Liver (tissue), 8 donors: ENCODE measurements at regions not wholly inside any gene's neighbourhood (a gene's known extent, or its start where the extent isn't known, plus 50 kb on each side); places are given as distances from the start of the nearest gene placed in this dataset.

Experiments
- DNase-seq: peaks from one replicate; pipeline ENCODE4 v3.0.0-alpha.2; 2017; ENCODE audit warnings: low spot score
- H3K27ac ChIP-seq, 2 donors: one replicate each; pipeline ENCODE4 v1.7.0; 2013; ENCODE audit warnings: inconsistent platforms in 2 of 2, low read length in 2 of 2, control low read depth in 1 of 2, low read depth in 1 of 2, mild to moderate bottlenecking in 1 of 2
- H3K27me3 ChIP-seq, 4 donors: one replicate each; pipeline versions ENCODE4 v1.6.1 to v1.7.0; 2013; ENCODE audit warnings: low read length in 3 of 4, inconsistent platforms in 1 of 4, mild to moderate bottlenecking in 1 of 4, moderate library complexity in 1 of 4; ENCODE audit not compliant: control insufficient read depth in 4 of 4, insufficient read depth in 4 of 4
- H3K36me3 ChIP-seq, 4 donors: one replicate each; pipeline versions ENCODE4 v1.6.1 to v1.7.0; 2013; ENCODE audit warnings: low read length in 3 of 4, mild to moderate bottlenecking in 3 of 4, low read depth in 1 of 4, moderate library complexity in 1 of 4; ENCODE audit not compliant: control insufficient read depth in 4 of 4, insufficient read depth in 3 of 4
- H3K4me1 ChIP-seq, 4 donors: one replicate each; pipeline versions ENCODE4 v1.6.1 to v1.7.0; 2013; ENCODE audit warnings: low read length in 3 of 4, mild to moderate bottlenecking in 3 of 4, moderate library complexity in 1 of 4; ENCODE audit not compliant: control insufficient read depth in 4 of 4, insufficient read depth in 4 of 4
- H3K4me3 ChIP-seq, 3 donors: one replicate each; pipeline versions ENCODE4 v1.6.1 to v1.7.0; 2013; ENCODE audit warnings: low read length in 3 of 3, control low read depth in 1 of 3, low read depth in 1 of 3, mild to moderate bottlenecking in 1 of 3
- H3K9ac ChIP-seq, 2 donors: one replicate each; pipeline ENCODE4 v1.7.0; 2013; ENCODE audit warnings: low read length in 2 of 2, mild to moderate bottlenecking in 2 of 2, moderate library complexity in 2 of 2, control low read depth in 1 of 2, low read depth in 1 of 2
- H3K9me3 ChIP-seq, 4 donors: one replicate each; pipeline versions ENCODE4 v1.6.1 to v1.7.0; 2013; ENCODE audit warnings: low read length in 3 of 4; ENCODE audit not compliant: control insufficient read depth in 4 of 4
- EGR1 ChIP-seq, 2 donors: IDR thresholded peaks; 2 replicates each; pipeline ENCODE4 v1.6.1; 2016 to 2018; ENCODE audit warnings: antibody characterized with exemption in 2 of 2, low read depth in 2 of 2
- FOXA1 ChIP-seq: IDR thresholded peaks from 2 replicates; pipeline ENCODE4 v1.6.1; 2016; ENCODE audit warnings: antibody characterized with exemption
- FOXA2 ChIP-seq: IDR thresholded peaks from 2 replicates; pipeline ENCODE4 v1.6.1; 2016; ENCODE audit warnings: antibody characterized with exemption
- GABPA ChIP-seq, 2 donors: IDR thresholded peaks in 1 of 2; conservative IDR thresholded peaks in 1 of 2; 2 replicates each; pipeline ENCODE4 v1.6.1; 2016; ENCODE audit warnings: antibody characterized with exemption in 2 of 2, mild to moderate bottlenecking in 1 of 2, moderate library complexity in 1 of 2
- HNF4A ChIP-seq, 2 donors: conservative IDR thresholded peaks; 2 replicates each; pipeline ENCODE4 v1.6.1; 2016; ENCODE audit warnings: antibody characterized with exemption in 2 of 2, mild to moderate bottlenecking in 2 of 2
- HNF4G ChIP-seq: IDR thresholded peaks from 2 replicates; pipeline ENCODE4 v1.6.1; 2016; ENCODE audit warnings: antibody characterized with exemption
- JUND ChIP-seq, 2 donors: IDR thresholded peaks; 2 replicates each; pipeline ENCODE4 v1.6.1; 2016; ENCODE audit warnings: antibody characterized with exemption in 2 of 2
- NR2F2 ChIP-seq: IDR thresholded peaks from 2 replicates; pipeline ENCODE4 v1.6.1; 2016; ENCODE audit warnings: antibody characterized with exemption
- RAD21 ChIP-seq, 2 donors: IDR thresholded peaks; 2 replicates each; pipeline ENCODE4 v1.6.1; 2016; ENCODE audit warnings: antibody characterized with exemption in 2 of 2, mild to moderate bottlenecking in 2 of 2
- REST ChIP-seq: IDR thresholded peaks from 2 replicates; pipeline ENCODE4 v1.6.1; 2016; ENCODE audit warnings: antibody characterized with exemption, mild to moderate bottlenecking
- RXRA ChIP-seq, 2 donors: IDR thresholded peaks; 2 replicates each; pipeline ENCODE4 v1.6.1; 2017 to 2018; ENCODE audit warnings: antibody characterized with exemption in 2 of 2, mild to moderate bottlenecking in 1 of 2
- SP1 ChIP-seq: IDR thresholded peaks from 2 replicates; pipeline ENCODE4 v1.6.1; 2018; ENCODE audit warnings: antibody characterized with exemption, mild to moderate bottlenecking
- TAF1 ChIP-seq: conservative IDR thresholded peaks from 2 replicates; pipeline ENCODE4 v1.6.1; 2016; ENCODE audit warnings: antibody characterized with exemption, mild to moderate bottlenecking
- YY1 ChIP-seq: IDR thresholded peaks from 2 replicates; pipeline ENCODE4 v1.6.1; 2016; ENCODE audit warnings: antibody characterized with exemption, mild to moderate bottlenecking
- ZBTB33 ChIP-seq: IDR thresholded peaks from 2 replicates; pipeline ENCODE4 v1.6.1; 2016; ENCODE audit warnings: antibody characterized with exemption
- WGBS: extraction: QIAGEN DNeasy Blood & Tissue Kit; methylation state at CpG from one replicate; pipeline ENCODE4 v1.1.7; 2013; 5-methylcytosine and 5-hydroxymethylcytosine counted together
- TF ChIP-seq, protein P1 (sequence below): IDR thresholded peaks from 2 replicates; pipeline ENCODE4 v1.6.1; 2016; ENCODE audit warnings: antibody characterized with exemption
- TF ChIP-seq, protein P2 (sequence below): fragments of 150-350 bp; IDR thresholded peaks from 2 replicates; pipeline ENCODE4 v1.5.1; 2017; ENCODE audit warnings: improper control_type of control experiment, low read depth, low read length; ENCODE audit not compliant: missing input control
- TF ChIP-seq, protein P3 (sequence below): IDR thresholded peaks from 2 replicates; pipeline ENCODE4 v1.6.1; 2016; ENCODE audit warnings: antibody characterized with exemption
- donor health status: healthy.
- donor health status: healthy.
- donor health status: healthy.
- donor health status: healthy.
- donor health status: healthy.

DNA sequence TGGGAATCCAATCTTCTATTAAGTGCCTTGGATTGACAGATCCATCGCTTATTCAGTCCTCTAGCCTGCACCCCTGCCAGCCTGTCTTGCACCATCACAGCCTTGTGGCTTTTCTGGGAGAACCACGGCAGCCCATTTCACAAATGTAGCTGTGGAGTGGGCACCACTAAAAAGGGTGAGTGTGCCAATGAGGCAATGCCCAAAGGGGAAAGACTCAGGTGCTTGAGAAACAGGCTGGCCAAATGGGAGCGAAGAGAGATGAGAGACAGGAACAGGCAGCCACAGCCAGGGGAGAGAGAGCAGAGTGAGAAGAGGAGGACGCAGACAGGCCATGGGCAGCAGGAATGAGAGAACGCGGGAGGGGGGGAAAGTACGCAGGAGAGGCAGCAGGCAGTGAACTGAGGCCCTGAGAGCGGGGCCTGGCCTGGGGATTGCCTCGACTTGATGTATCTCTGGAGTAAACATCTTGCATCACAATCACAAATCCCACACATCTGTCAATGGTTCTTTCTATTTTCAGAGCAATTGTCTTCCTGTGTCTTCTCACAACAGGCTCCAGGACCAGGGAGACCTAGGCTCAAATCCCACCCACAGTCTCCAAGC is 173.1 kb downstream of the SYK start:
- 82% methylated on average over 9 of the region's 9 CpGs for WGBS
- no peak overlapping the region for H3K27ac ChIP-seq
- no peaks in the 10 kb centered on the region for H3K27me3 ChIP-seq
- no peak overlapping the region for H3K9ac ChIP-seq
- H3K4me1 ChIP-seq = no peaks in the 10 kb centered on the region
- H3K9me3 ChIP-seq = no peaks in the 10 kb centered on the region
- no peak for DNase-seq
- no peaks in the 10 kb centered on the region for H3K36me3 ChIP-seq
- H3K4me3 ChIP-seq = no peak overlapping the region
- TF ChIP-seq EGR1 (IDR thresholded peaks at IDR 0.05; ENCODE audit: low read depth in 2 of 2) (no peak), RAD21 (IDR thresholded peaks at IDR 0.05) (no peak), GABPA (IDR thresholded peaks at IDR 0.05 in 1 of 2, conservative IDR thresholded peaks at IDR 0.05 in 1 of 2) (no peak), ZBTB33 (no peak)
- TF ChIP-seq, protein P1, sequence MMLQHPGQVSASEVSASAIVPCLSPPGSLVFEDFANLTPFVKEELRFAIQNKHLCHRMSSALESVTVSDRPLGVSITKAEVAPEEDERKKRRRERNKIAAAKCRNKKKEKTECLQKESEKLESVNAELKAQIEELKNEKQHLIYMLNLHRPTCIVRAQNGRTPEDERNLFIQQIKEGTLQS = no peak

DNA sequence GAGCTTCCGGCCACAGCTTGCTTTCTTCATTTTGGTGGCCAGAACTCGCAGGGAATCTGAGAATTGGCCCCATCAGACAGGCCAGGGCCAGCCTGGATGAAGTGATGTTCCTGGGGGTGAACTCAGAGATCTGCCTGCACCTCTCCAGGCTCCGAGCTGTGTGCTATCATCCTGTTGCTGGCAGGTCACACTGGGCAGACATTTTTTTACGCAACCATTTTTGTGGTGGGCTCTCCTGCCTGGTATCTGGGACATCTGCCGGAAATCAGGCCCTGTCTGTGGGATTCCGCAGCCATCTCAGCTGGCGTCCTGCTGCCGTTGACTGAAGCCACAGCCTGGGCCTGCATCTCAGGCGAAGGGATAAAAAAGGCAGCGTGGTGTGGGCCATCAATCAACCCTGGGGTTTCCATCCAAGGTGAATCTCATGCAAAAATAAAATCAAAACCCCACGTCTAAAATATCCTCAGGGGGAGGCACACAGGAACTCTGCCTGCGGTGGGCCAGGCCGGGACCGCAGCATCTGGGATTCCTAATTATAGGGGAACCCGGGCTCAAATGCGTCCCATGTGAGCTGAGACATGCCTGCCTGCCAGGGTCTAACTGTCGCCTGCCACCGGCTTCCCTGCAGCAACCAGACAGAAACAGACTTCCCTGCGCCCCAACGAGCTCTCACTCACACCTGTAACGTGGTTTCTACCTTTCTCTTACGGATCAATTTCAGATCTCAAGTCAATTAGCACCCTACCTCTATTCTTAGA is 174.3 kb downstream of the SYK start:
- Histone ChIP-seq H3K36me3 (no peaks in the 10 kb centered on the region), H3K9ac (no peak overlapping the region), H3K27me3 (no peaks in the 10 kb centered on the region), H3K27ac (no peak overlapping the region), H3K9me3 (no peaks in the 10 kb centered on the region), H3K4me1 (no peaks in the 10 kb centered on the region), H3K4me3 (no peak overlapping the region)
- 87% methylated on average over 22 of the region's 22 CpGs for WGBS
- no peak for DNase-seq
- TF ChIP-seq HNF4A (conservative IDR thresholded peaks at IDR 0.05) (no peak), TAF1 (no peak), EGR1 (IDR thresholded peaks at IDR 0.05; ENCODE audit: low read depth in 2 of 2) (no peak), JUND (IDR thresholded peaks at IDR 0.05) (no peak), HNF4G (no peak), SP1 (no peak), RAD21 (IDR thresholded peaks at IDR 0.05) (no peak), RXRA (IDR thresholded peaks at IDR 0.05) (no peak), NR2F2 (no peak), FOXA2 (no peak), GABPA (IDR thresholded peaks at IDR 0.05 in 1 of 2, conservative IDR thresholded peaks at IDR 0.05 in 1 of 2) (no peak), FOXA1 (no peak), REST (no peak), YY1 (no peak), ZBTB33 (no peak)
- TF ChIP-seq, protein P2, sequence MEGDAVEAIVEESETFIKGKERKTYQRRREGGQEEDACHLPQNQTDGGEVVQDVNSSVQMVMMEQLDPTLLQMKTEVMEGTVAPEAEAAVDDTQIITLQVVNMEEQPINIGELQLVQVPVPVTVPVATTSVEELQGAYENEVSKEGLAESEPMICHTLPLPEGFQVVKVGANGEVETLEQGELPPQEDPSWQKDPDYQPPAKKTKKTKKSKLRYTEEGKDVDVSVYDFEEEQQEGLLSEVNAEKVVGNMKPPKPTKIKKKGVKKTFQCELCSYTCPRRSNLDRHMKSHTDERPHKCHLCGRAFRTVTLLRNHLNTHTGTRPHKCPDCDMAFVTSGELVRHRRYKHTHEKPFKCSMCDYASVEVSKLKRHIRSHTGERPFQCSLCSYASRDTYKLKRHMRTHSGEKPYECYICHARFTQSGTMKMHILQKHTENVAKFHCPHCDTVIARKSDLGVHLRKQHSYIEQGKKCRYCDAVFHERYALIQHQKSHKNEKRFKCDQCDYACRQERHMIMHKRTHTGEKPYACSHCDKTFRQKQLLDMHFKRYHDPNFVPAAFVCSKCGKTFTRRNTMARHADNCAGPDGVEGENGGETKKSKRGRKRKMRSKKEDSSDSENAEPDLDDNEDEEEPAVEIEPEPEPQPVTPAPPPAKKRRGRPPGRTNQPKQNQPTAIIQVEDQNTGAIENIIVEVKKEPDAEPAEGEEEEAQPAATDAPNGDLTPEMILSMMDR = no peak
- TF ChIP-seq, protein P3, sequence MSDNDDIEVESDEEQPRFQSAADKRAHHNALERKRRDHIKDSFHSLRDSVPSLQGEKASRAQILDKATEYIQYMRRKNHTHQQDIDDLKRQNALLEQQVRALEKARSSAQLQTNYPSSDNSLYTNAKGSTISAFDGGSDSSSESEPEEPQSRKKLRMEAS = no peak
- TF ChIP-seq, protein P1 = no peak
